ENCODE measurements at regions not wholly inside any gene's neighbourhood (a gene's known extent, or its start where the extent isn't known, plus 50 kb on each side); places are given as distances from the start of the nearest gene placed in this dataset.

DNA sequence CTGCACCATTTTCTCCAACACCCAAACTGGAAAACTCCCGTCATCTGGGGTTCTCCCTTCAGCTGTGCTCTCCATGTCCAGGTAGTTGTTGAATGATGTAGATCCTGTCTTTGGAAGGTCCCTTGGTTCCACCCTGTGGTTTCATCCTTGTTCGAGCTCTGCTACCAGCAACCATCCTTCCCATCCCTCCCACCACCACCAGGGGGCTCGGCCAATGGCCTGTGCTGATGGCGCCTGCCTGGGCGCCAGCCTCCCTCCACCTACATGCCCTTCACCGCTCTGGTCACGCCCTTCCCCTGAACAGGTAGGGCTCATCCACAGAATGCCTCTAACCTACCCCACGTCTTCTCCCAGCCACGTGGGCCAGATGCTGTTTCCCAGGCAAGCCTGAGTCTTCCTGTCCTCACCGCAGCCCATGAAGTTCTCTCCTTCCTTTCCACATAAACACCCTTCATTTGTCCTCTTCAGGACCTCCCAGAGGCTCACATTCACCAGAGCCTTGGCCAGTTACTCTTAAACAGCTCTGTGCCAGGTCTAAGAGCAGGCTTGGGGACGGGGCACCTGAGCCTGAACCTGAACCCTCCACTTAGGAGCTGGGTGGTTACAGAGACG, 75.1 kb upstream of the DUSP22 start:
- no peaks in the 10 kb centered on the region for H3K36me3 ChIP-seq (ENCODE audit: insufficient read depth, low read length)
- no peak overlapping the region for H3K27ac ChIP-seq (ENCODE audit: low read length)
- H3K9me2 ChIP-seq (ENCODE audit: insufficient read depth, low read length), result no peaks in the 10 kb centered on the region
- H3K9me3 ChIP-seq (ENCODE audit: low read length), result no peaks in the 10 kb centered on the region
- H2AFZ ChIP-seq (ENCODE audit: low read depth, low read length), result no peak overlapping the region
- TF ChIP-seq MXI1 (conservative IDR thresholded peaks at IDR 0.05; ENCODE audit: poor library complexity, severe bottlenecking), result no peak
- no peak for TF ChIP-seq EZH2 (IDR thresholded peaks at IDR 0.05; ENCODE audit: borderline replicate concordance, insufficient read depth, low read length, poor library complexity, severe bottlenecking)
- no peak for TF ChIP-seq TAF1 (IDR thresholded peaks at IDR 0.05; ENCODE audit: low read depth)
- no peak for TF ChIP-seq SMC3 (conservative IDR thresholded peaks at IDR 0.05; ENCODE audit: poor library complexity)
- no peak for TF ChIP-seq EP300 (conservative IDR thresholded peaks at IDR 0.05; ENCODE audit: poor library complexity, severe bottlenecking)
- TF ChIP-seq POLR2AphosphoS5 (IDR thresholded peaks at IDR 0.05), result no peak
- no peak for TF ChIP-seq RAD21 (conservative IDR thresholded peaks at IDR 0.05)
- TF ChIP-seq, protein P1, sequence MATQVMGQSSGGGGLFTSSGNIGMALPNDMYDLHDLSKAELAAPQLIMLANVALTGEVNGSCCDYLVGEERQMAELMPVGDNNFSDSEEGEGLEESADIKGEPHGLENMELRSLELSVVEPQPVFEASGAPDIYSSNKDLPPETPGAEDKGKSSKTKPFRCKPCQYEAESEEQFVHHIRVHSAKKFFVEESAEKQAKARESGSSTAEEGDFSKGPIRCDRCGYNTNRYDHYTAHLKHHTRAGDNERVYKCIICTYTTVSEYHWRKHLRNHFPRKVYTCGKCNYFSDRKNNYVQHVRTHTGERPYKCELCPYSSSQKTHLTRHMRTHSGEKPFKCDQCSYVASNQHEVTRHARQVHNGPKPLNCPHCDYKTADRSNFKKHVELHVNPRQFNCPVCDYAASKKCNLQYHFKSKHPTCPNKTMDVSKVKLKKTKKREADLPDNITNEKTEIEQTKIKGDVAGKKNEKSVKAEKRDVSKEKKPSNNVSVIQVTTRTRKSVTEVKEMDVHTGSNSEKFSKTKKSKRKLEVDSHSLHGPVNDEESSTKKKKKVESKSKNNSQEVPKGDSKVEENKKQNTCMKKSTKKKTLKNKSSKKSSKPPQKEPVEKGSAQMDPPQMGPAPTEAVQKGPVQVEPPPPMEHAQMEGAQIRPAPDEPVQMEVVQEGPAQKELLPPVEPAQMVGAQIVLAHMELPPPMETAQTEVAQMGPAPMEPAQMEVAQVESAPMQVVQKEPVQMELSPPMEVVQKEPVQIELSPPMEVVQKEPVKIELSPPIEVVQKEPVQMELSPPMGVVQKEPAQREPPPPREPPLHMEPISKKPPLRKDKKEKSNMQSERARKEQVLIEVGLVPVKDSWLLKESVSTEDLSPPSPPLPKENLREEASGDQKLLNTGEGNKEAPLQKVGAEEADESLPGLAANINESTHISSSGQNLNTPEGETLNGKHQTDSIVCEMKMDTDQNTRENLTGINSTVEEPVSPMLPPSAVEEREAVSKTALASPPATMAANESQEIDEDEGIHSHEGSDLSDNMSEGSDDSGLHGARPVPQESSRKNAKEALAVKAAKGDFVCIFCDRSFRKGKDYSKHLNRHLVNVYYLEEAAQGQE (IDR thresholded peaks at IDR 0.05; ENCODE audit: borderline replicate concordance), result no peak
- no peak for TF ChIP-seq CTCF (IDR thresholded peaks at IDR 0.05; ENCODE audit: poor library complexity, severe bottlenecking)
- no peaks in the 10 kb centered on the region for H3F3A ChIP-seq (ENCODE audit: insufficient read depth, low read length, poor library complexity, severe bottlenecking)
- no peak overlapping the region for H3K4me3 ChIP-seq (ENCODE audit: low read length)
- H3K9ac ChIP-seq (ENCODE audit: low read length), result no peak overlapping the region
- H3K79me2 ChIP-seq (replicated peaks; ENCODE audit: insufficient read depth, low read length), result no peaks in the 10 kb centered on the region
- H3K4me2 ChIP-seq (ENCODE audit: low read length), result no peak overlapping the region
- no peaks in the 10 kb centered on the region for H3K27me3 ChIP-seq (ENCODE audit: insufficient read depth, low read depth, low read length)
- H4K20me1 ChIP-seq (ENCODE audit: insufficient read depth), result no peaks in the 10 kb centered on the region

DNA sequence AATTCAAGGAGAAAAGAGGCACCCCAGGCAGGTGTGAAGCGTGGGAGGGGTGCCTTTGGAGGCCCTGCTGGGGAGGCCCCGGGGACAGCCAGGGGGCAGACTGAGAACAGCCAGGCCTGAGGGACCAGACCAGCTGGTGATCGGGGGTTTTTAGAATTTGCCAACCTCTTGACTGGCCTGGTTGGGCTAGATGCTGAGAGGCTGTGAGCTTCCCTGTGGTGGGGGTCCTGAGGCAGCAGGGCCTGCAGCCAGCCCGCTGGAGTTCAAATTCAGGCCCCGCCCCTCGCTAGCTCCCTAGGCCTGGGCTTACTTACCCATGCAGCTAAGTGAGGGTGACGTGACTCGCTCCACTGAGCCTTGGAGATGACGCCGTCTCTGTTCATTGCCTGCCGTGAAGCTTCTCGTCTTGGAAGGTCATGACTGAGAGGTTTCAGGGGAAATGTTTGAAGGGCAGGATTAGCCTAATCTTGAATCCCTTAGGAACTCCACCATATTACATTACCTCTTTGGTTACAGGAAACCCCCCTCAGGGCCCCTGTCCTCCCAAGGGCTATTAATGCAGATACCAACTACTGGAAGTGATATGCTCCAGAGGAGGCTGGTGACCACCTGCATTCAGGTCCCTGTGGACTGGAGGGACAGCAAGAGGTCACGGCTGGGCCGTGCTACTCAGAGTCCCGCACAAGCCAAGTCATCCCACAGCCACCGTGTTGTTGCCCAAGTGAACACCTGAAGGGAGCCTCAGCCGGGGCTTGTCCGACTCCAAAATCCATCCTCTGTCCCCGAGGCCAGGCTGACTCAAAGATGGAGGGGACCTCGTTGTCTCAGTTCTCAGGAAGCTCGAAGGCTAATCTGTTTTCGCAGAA, 73.9 kb upstream of the DUSP22 start:
- Histone ChIP-seq H3F3A (ENCODE audit: insufficient read depth, low read length, poor library complexity, severe bottlenecking) (no peaks in the 10 kb centered on the region), H3K9me2 (ENCODE audit: insufficient read depth, low read length) (no peaks in the 10 kb centered on the region), H3K36me3 (ENCODE audit: insufficient read depth, low read length) (no peaks in the 10 kb centered on the region), H3K9me3 (ENCODE audit: low read length) (no peaks in the 10 kb centered on the region), H3K4me2 (ENCODE audit: low read length) (no peak overlapping the region), H3K27ac (ENCODE audit: low read length) (no peak overlapping the region), H3K27me3 (ENCODE audit: insufficient read depth, low read depth, low read length) (no peaks in the 10 kb centered on the region), H2AFZ (ENCODE audit: low read depth, low read length) (no peak overlapping the region), H3K9ac (ENCODE audit: low read length) (no peak overlapping the region), H3K4me3 (ENCODE audit: low read length) (no peak overlapping the region), H3K79me2 (replicated peaks; ENCODE audit: insufficient read depth, low read length) (no peaks in the 10 kb centered on the region), H4K20me1 (ENCODE audit: insufficient read depth) (no peaks in the 10 kb centered on the region)
- TF ChIP-seq CTCF (IDR thresholded peaks at IDR 0.05; ENCODE audit: poor library complexity, severe bottlenecking) (no peak), EP300 (conservative IDR thresholded peaks at IDR 0.05; ENCODE audit: poor library complexity, severe bottlenecking) (no peak), MXI1 (conservative IDR thresholded peaks at IDR 0.05; ENCODE audit: poor library complexity, severe bottlenecking) (no peak), RAD21 (conservative IDR thresholded peaks at IDR 0.05) (no peak), SMC3 (conservative IDR thresholded peaks at IDR 0.05; ENCODE audit: poor library complexity) (no peak), POLR2AphosphoS5 (IDR thresholded peaks at IDR 0.05) (no peak), TAF1 (IDR thresholded peaks at IDR 0.05; ENCODE audit: low read depth) (no peak), EZH2 (IDR thresholded peaks at IDR 0.05; ENCODE audit: borderline replicate concordance, insufficient read depth, low read length, poor library complexity, severe bottlenecking) (no peak)
- TF ChIP-seq, protein P1 (IDR thresholded peaks at IDR 0.05; ENCODE audit: borderline replicate concordance), result no peak

Data from neural cell (in vitro differentiated cells).